MM.1S (cell line): ENCODE measurements at regions not wholly inside any gene's neighbourhood (a gene's known extent, or its start where the extent isn't known, plus 50 kb on each side); places are given as distances from the start of the nearest gene placed in this dataset.
"Not testable (repeated sequence)": the region's sequence is repeated elsewhere in the genome, so short reads cannot be mapped to it uniquely, and the experiment has no call there.

ENCODE experiments used
- DNase-seq: peaks from one replicate; pipeline ENCODE4 v3.0.0-alpha.2; 2015
- H2AFZ ChIP-seq: fragments of 300-600 bp; sonication (generic); 2 replicates; pipeline ENCODE4 v1.6.0; 2016; ENCODE audit warnings: antibody characterized with exemption, low read length
- H3F3A ChIP-seq: fragments of 300-600 bp; sonication (generic); 2 replicates; pipeline ENCODE4 v1.6.1; 2016; ENCODE audit warnings: mild to moderate bottlenecking, antibody characterized with exemption, low read length, moderate library complexity, mixed read lengths; ENCODE audit not compliant: insufficient read depth
- H3K27ac ChIP-seq: fragments of 300-600 bp; sonication (generic); 2 replicates; pipeline ENCODE4 v1.5.1; 2016; ENCODE audit warnings: mild to moderate bottlenecking, low read length
- H3K27me3 ChIP-seq: fragments of 300-600 bp; sonication (generic); replicated peaks from 2 replicates; pipeline ENCODE4 v1.6.0; 2016; ENCODE audit warnings: low read length; ENCODE audit not compliant: insufficient read depth
- H3K36me3 ChIP-seq: fragments of 300-600 bp; sonication (generic); replicated peaks from 2 replicates; pipeline ENCODE4 v1.6.1; 2016; ENCODE audit warnings: mild to moderate bottlenecking, low read length, mixed read lengths; ENCODE audit not compliant: insufficient read depth
- H3K4me1 ChIP-seq: fragments of 300-600 bp; sonication (generic); 2 replicates; pipeline ENCODE4 v1.6.1; 2016; ENCODE audit warnings: low read length, mixed read lengths
- H3K4me2 ChIP-seq: fragments of 300-600 bp; sonication (generic); 2 replicates; pipeline ENCODE4 v1.6.0; 2016; ENCODE audit warnings: low read depth, low read length
- H3K4me3 ChIP-seq: fragments of 300-600 bp; sonication (generic); 2 replicates; pipeline ENCODE4 v1.5.1; 2016; ENCODE audit warnings: low read length, mixed read lengths
- H3K79me2 ChIP-seq: fragments of 300-600 bp; sonication (generic); 2 replicates; pipeline ENCODE4 v1.6.1; 2016; ENCODE audit warnings: mixed run types, low read length, mixed read lengths
- H3K9ac ChIP-seq: fragments of 300-600 bp; sonication (generic); 2 replicates; pipeline ENCODE4 v1.6.1; 2016; ENCODE audit warnings: low read length, mixed read lengths
- H3K9me2 ChIP-seq: fragments of 300-600 bp; sonication (generic); replicated peaks from 2 replicates; pipeline ENCODE4 v1.6.1; 2016; ENCODE audit warnings: mild to moderate bottlenecking, low read length, mixed read lengths; ENCODE audit not compliant: insufficient read depth
- H3K9me3 ChIP-seq: fragments of 300-600 bp; sonication (generic); replicated peaks from 2 replicates; pipeline ENCODE4 v1.6.1; 2016; ENCODE audit warnings: mild to moderate bottlenecking, low read length, mixed read lengths; ENCODE audit not compliant: insufficient read depth
- H4K20me1 ChIP-seq: fragments of 300-600 bp; sonication (generic); 2 replicates; pipeline ENCODE4 v1.6.1; 2016; ENCODE audit warnings: mild to moderate bottlenecking, low read length, moderate library complexity, mixed read lengths; ENCODE audit not compliant: insufficient read depth
- CTCF ChIP-seq: fragments of 300-600 bp; sonication (generic); IDR thresholded peaks from 2 replicates; pipeline ENCODE4 v1.5.1; 2016; ENCODE audit warnings: antibody characterized with exemption, low read length, mixed read lengths
- EZH2 ChIP-seq: fragments of 300-600 bp; sonication (generic); optimal IDR thresholded peaks from 2 replicates; pipeline ENCODE3; 2017; ENCODE audit warnings: low read depth, mild to moderate bottlenecking, antibody characterized with exemption, low read length, mixed read lengths
- EZH2phosphoT487 ChIP-seq: fragments of 300-600 bp; sonication (generic); IDR thresholded peaks from 2 replicates; pipeline ENCODE4 v1.6.1; 2018; ENCODE audit warnings: antibody characterized with exemption, low read length

GRCh38 chr5:103741984-103742383 is 179.4 kb upstream of the NUDT12 start:
- H3K4me2 ChIP-seq = no peak overlapping the region
- H3K9ac ChIP-seq = no peak overlapping the region
- H3K27ac ChIP-seq = no peak overlapping the region
- H3K9me3 ChIP-seq = no peaks in the 10 kb centered on the region
- H3K27me3 ChIP-seq = no peaks in the 10 kb centered on the region
- H4K20me1 ChIP-seq = no peaks in the 10 kb centered on the region
- no peaks in the 10 kb centered on the region for H3K36me3 ChIP-seq
- 0 out of 2 replicates have a peak, but pooled peaks cover 2% of the 10 kb centered on the region for H3K9me2 ChIP-seq
- H2AFZ ChIP-seq = no peak overlapping the region
- H3F3A ChIP-seq = no peaks in the 10 kb centered on the region
- no peak for TF ChIP-seq EZH2phosphoT487
- no peaks in the 10 kb centered on the region for H3K79me2 ChIP-seq
- no peak overlapping the region for H3K4me3 ChIP-seq
- no peak for DNase-seq
- no peaks in the 10 kb centered on the region for H3K4me1 ChIP-seq

GRCh38 chr5:103736343-103736742 is 173.8 kb upstream of the NUDT12 start:
- H3K79me2 ChIP-seq, H3F3A ChIP-seq, H3K4me2 ChIP-seq, H3K36me3 ChIP-seq, H3K9me2 ChIP-seq, DNase-seq, H3K27me3 ChIP-seq, H3K27ac ChIP-seq, H4K20me1 ChIP-seq, H2AFZ ChIP-seq, H3K9me3 ChIP-seq, H3K9ac ChIP-seq, H3K4me3 ChIP-seq, H3K4me1 ChIP-seq: not testable (repeated sequence)

GRCh38 chr5:103724271-103724670 is 161.7 kb upstream of the NUDT12 start:
- no peak overlapping the region for H3K4me3 ChIP-seq
- no peaks in the 10 kb centered on the region for H3K4me1 ChIP-seq
- DNase-seq = no peak
- H4K20me1 ChIP-seq = no peaks in the 10 kb centered on the region
- no peak overlapping the region for H3K27ac ChIP-seq
- no peaks in the 10 kb centered on the region for H3K79me2 ChIP-seq
- H2AFZ ChIP-seq = no peak overlapping the region
- H3K9ac ChIP-seq = no peak overlapping the region
- H3K36me3 ChIP-seq = no peaks in the 10 kb centered on the region
- TF ChIP-seq EZH2 = no peak
- no peaks in the 10 kb centered on the region for H3K9me3 ChIP-seq
- H3F3A ChIP-seq = no peaks in the 10 kb centered on the region
- no peaks in the 10 kb centered on the region for H3K27me3 ChIP-seq
- no peak overlapping the region for H3K4me2 ChIP-seq
- no peaks in the 10 kb centered on the region for H3K9me2 ChIP-seq

GRCh38 chr5:103721183-103721582 is 158.6 kb upstream of the NUDT12 start:
- H3K4me3 ChIP-seq = no peak overlapping the region
- no peaks in the 10 kb centered on the region for H3F3A ChIP-seq
- H4K20me1 ChIP-seq = no peaks in the 10 kb centered on the region
- no peaks in the 10 kb centered on the region for H3K9me3 ChIP-seq
- no peak for DNase-seq
- H3K36me3 ChIP-seq = no peaks in the 10 kb centered on the region
- no peaks in the 10 kb centered on the region for H3K9me2 ChIP-seq
- no peak overlapping the region for H3K9ac ChIP-seq
- no peaks in the 10 kb centered on the region for H3K27me3 ChIP-seq
- H3K79me2 ChIP-seq = no peaks in the 10 kb centered on the region
- H2AFZ ChIP-seq = no peak overlapping the region
- no peak overlapping the region for H3K4me2 ChIP-seq
- no peaks in the 10 kb centered on the region for H3K4me1 ChIP-seq
- no peak overlapping the region for H3K27ac ChIP-seq
- TF ChIP-seq CTCF = no peak
- no peak for TF ChIP-seq EZH2phosphoT487
- TF ChIP-seq EZH2 = no peak

GRCh38 chr5:103718108-103718507 is 155.5 kb upstream of the NUDT12 start:
- no peaks in the 10 kb centered on the region for H4K20me1 ChIP-seq
- no peaks in the 10 kb centered on the region for H3K79me2 ChIP-seq
- H3K36me3 ChIP-seq = no peaks in the 10 kb centered on the region
- no peak overlapping the region for H3K4me2 ChIP-seq
- no peaks in the 10 kb centered on the region for H3K9me2 ChIP-seq
- DNase-seq = no peak
- H3F3A ChIP-seq = no peaks in the 10 kb centered on the region
- H3K9ac ChIP-seq = no peak overlapping the region
- no peak overlapping the region for H2AFZ ChIP-seq
- no peak overlapping the region for H3K4me3 ChIP-seq
- no peak overlapping the region for H3K27ac ChIP-seq
- no peaks in the 10 kb centered on the region for H3K9me3 ChIP-seq
- H3K27me3 ChIP-seq = no peaks in the 10 kb centered on the region
- no peak for TF ChIP-seq EZH2phosphoT487
- TF ChIP-seq CTCF = no peak
- TF ChIP-seq EZH2 = no peak
- H3K4me1 ChIP-seq = no peaks in the 10 kb centered on the region
